ENCODE measurements at regions not wholly inside any gene's neighbourhood (a gene's known extent, or its start where the extent isn't known, plus 50 kb on each side); places are given as distances from the start of the nearest gene placed in this dataset.
"Not testable (repeated sequence)": the region's sequence is repeated elsewhere in the genome, so short reads cannot be mapped to it uniquely, and the experiment has no call there.

DNA sequence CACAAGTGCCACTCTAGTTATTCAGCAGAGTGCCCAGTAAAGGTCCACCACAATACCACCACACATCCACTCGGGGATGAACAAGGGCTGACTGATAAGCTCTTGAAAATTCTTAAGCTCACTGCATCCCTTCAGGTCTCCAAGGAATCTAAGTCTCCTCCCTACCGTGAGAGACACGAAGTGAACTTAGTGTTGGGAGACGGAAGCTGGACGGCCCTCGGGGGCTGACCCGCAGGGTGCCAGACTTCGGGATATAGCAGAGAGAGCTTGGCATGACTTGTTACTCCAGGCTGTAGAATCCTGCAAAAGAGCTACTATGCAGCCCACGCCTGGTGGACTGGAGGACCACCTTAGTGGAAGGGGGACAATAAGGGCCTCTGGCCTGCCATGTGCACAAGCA, 75.1 kb downstream of the LYZL1 start:
- DNase-seq (ENCODE audit: low read depth) = not testable (repeated sequence)

GRCh38 chr10:29366206-29366605, 77.3 kb downstream of the LYZL1 start:
- DNase-seq (ENCODE audit: low read depth) = not testable (repeated sequence)

DNA sequence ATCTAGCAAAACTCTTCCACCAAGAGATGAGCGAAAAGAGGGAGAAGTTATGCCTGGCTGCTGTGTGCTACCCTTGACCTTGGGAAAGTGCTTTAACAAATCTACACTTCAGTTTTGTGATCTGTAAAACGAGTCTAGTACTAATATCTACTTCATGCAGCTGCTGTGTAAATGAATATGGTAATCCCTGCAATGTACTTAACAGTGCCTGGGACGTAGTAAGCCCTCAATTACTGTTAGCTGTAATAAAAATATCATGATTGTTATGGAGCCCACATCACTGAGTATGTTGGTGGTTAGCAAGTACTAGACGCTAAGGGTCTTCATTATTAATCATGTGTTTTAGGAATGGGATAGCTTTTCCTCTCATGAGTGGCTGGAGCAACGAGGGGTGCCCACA, 80.5 kb downstream of the LYZL1 start:
- no peak for DNase-seq (ENCODE audit: low read depth)

- no peak for DNase-seq (ENCODE audit: low read depth)
These were observed 81.5 kb downstream of the LYZL1 start for GRCh38 chr10:29370097-29371092.

GRCh38 chr10:29372920-29373319, 84.0 kb downstream of the LYZL1 start:
- no peak for DNase-seq (ENCODE audit: low read depth)

GRCh38 chr10:29374162-29374561, 85.3 kb downstream of the LYZL1 start:
- no peak for DNase-seq (ENCODE audit: low read depth)

GRCh38 chr10:29375888-29376287, 87.0 kb downstream of the LYZL1 start:
- no peak for DNase-seq (ENCODE audit: low read depth)

DNA sequence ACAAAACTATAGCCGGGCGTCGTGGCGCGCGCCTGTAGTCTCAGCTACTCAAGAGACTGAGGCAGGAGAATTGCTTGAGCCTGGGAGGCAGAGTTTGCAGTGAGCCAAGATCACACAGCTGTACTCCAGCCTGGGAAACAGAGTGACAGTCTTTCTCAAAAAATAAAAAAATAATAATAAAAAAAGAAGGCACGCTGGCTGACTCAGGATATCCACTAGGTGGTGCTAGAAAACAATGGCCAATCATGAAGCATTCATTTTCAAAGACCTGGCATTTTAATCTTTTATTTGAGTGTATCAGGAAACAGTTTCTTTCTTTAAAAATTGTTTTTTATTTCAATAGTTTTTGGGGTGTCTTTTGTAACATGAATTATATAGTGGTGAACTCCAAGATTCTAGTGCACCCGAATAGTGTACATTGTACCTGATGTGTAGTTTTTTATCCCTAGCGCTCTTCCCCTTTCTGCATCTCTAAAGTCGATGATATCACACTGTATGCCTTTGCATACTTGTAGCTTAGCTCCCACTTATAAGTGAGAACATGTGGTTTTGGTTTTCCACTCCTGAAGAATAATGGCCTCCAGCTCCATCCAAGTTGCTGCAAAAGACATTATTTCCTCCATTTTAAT, 88.6 kb downstream of the LYZL1 start:
- DNase-seq (ENCODE audit: low read depth) = peak; percentile 29

DNA sequence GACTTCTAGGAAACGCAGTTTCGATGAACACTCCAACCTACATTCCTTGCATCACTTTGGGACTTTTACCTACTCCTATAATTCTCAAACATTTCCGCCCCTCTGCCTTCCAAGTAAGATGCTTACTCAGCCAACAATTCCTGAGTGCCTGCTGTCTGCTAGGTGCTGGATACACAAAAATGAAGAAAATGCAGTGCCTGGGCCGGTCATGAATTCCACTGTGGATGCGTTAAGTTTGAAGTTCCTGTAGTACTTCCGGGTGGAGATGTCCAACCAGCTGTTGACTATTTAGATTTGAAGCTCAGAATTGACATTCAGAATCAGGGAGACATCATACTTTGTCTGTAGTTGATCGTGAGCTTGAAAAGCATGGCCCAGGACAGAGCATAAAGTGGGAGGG, 89.2 kb downstream of the LYZL1 start:
- no peak for DNase-seq (ENCODE audit: low read depth)

GRCh38 chr10:29379208-29379607, 90.3 kb downstream of the LYZL1 start:
- DNase-seq (ENCODE audit: low read depth) = no peak

DNA sequence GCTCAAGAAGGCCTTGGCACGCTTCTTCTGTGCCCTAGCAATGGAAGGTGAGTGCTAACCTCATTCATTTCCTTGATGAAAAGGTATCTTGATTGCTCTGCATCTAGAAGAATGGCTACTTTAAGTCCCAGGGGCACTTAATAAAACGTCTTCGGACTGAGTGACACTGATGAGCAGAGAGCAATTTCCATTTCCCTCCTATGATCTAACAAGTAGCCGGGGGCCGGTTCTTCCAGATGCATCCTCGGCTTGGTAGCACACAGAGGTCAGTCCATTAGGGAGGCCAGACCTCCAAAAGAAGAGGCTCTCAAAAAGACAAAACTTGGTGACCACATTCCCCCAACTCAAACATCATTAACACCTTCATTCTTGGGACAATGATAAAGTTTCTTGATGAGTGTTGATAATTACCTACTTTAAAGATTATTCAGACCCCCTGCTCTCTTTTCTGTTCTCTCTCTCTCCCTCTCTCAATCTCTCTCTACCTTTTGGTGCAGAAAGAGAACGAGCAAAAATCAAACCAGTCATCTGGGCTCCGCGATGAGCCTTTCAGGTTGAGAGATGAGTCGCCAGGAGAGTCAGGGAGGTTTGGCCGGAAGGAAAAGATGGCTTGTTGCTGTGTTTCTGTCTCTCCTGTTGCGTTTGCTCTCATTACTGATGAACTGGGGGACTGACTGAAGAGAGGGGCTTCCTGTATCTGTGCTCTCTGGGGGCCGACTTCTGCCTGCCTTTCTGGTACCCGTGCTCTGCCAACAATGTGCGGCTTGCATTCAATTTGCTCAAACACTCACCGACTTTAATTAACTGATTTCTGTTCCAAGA, 91.1 kb downstream of the LYZL1 start:
- DNase-seq (ENCODE audit: low read depth) = not testable (repeated sequence)

- DNase-seq (ENCODE audit: low read depth) = not testable (repeated sequence)
These were observed 92.0 kb downstream of the LYZL1 start for GRCh38 chr10:29380599-29381511.

- DNase-seq (ENCODE audit: low read depth) = peak; percentile 31
These were observed 97.6 kb downstream of the LYZL1 start for GRCh38 chr10:29386342-29386999.

DNA sequence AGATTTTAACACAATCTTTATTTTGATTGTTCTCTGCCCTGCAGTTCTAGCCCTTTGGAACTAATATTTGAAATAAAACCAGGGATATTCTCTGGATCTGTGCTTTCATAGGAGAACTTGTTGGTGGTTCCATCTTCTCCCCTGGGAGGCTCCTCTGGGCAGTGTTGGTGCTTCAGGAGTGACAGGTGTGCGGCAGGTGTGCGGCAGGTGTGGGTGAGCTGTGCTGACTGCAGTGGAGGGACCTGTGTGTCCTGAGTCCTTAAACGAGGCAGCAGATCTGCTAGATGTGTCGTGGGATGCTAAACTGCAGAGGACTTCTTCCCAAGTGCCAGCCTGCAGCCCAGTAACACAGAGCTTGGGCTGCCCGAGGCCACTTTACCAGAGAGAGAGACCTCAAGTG, 98.4 kb downstream of the LYZL1 start:
- DNase-seq (ENCODE audit: low read depth) = no peak

GRCh38 chr10:29388112-29388511, 99.2 kb downstream of the LYZL1 start:
- not testable (repeated sequence) for DNase-seq (ENCODE audit: low read depth)

DNA sequence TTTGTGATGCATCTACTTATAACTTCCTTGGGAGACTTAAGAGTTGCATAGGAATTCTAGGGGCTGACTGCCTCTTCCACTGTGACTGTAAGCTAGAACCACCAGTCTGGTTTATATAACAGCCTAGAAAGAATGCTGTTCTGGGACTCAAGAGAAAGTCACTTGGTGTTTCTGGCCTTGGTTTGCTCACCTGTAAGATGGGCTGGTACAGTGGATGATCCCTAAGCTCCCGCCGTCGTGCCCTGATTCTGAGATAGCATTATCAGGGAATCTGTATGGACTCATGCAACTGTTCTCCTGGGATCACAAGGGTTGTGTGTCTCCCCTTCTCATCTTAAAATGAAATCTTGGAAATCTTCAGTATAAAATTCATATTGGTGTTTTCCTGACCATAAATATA, 100.6 kb downstream of the LYZL1 start:
- no peak for DNase-seq (ENCODE audit: low read depth)

- peak; percentile 33 for DNase-seq (ENCODE audit: low read depth)
These were observed 101.1 kb downstream of the LYZL1 start for GRCh38 chr10:29389935-29390334.

DNA sequence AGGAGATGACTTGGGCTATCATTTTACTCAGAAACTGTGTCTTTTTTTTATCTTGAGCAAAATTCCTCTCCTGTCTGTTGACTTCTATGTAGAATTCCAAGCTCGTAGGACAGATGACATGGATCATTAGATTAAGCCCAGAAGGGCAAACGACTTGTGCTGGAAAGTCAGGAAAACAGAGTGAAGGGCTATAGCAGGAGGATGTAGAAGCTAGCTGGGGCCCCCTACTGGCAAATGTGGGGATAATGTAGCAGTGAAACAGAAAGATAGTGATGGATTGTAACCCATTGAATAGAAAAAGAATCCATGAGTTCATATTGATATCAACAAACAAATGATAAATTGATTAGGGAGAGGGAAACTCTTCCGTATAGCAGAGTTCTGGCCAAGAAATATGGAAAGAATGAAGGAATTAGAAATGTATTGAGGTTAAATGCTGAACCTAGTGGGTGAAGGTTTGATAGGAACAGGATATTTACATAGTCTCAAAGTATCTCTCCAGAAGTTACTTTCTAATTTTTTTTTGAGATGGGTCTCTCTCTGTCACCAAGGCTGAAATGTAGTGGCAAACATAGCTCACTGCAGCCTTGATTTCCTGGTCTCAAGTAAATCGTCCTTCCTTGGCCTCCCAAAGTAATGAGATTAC, 103.6 kb downstream of the LYZL1 start:
- peak; percentile 35 for DNase-seq (ENCODE audit: low read depth)

DNA sequence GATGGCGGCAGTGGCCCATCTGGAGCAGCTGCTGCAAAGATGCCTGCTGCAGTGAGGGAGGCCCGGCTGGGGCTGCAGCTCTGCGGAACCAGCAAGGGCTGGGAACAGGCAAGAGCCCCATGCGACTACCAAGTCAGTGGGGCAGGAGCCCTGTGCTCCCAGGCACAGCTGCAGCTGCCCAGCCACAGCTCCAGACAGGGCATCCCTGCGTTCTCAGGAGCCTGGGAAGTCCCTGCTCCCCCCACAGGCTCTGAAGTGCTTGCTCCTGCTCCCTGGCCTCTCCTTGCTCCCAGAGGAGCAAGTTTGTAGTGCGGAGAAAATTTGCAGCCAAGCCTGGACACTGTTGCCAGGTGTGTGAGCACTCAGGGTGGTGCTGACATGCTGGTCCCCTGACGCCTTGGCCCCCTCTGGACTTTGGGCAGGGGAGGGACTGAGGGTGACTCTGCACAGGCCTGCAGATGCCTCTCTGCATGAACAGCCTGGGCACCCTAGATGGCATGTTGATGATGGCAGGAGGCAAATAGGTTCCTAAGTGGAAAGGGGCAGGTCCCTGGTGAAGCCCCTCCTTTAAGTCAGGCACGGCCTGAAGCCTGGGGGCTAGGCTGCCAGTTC, 105.6 kb downstream of the LYZL1 start:
- no peak for DNase-seq (ENCODE audit: low read depth)

DNA sequence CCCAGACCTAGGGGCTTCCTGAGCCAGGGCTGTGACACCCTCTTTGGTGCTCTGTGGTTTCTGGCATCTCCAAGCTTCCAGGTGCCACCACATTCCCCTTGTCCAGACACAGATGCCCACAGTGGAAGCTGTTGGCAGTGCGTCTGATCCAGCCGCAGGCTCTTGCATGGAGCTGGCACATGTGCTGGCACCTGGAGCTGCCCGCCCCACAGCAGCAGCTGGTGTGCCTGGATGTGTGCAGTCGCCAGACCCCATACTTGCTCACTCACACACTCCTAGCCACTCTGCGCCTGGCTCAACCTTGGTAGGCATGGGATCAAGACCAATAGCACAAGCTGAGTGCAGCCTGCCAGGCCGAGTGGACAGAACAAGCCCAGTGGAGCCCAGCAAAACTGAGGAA, 106.5 kb downstream of the LYZL1 start:
- no peak for DNase-seq (ENCODE audit: low read depth)

Data from amniotic epithelial cell (primary cell).